GM12892 (cell line): ENCODE measurements at regions not wholly inside any gene's neighbourhood (a gene's known extent, or its start where the extent isn't known, plus 50 kb on each side); places are given as distances from the start of the nearest gene placed in this dataset.

Source experiments
- POLR2A ChIP-seq: IDR thresholded peaks from 2 replicates; pipeline ENCODE4 v1.6.1; 2011; ENCODE audit warnings: low read depth, low read length, control low read depth
- POLR2AphosphoS5 ChIP-seq: IDR thresholded peaks from 2 replicates; pipeline ENCODE4 v1.6.1; 2011; ENCODE audit warnings: low read depth, low read length, control low read depth
- TAF1 ChIP-seq: IDR thresholded peaks from 2 replicates; pipeline ENCODE4 v1.6.1; 2011; ENCODE audit warnings: low read depth, mild to moderate bottlenecking, control low read depth, low read length, borderline replicate concordance

- TF ChIP-seq POLR2A (no peak), POLR2AphosphoS5 (no peak), TAF1 (no peak)
Measured at GRCh38 chr2:239638376-239638775, 237.6 kb upstream of the HDAC4 start.
